ENCODE measurements at regions not wholly inside any gene's neighbourhood (a gene's known extent, or its start where the extent isn't known, plus 50 kb on each side); places are given as distances from the start of the nearest gene placed in this dataset.

- no peak for TF ChIP-seq CTCF (IDR thresholded peaks at IDR 0.05; ENCODE audit: unreplicated experiment)
- no peaks in the 10 kb centered on the region for H3K36me3 Mint-ChIP-seq
- H3K4me3 Mint-ChIP-seq: no peak overlapping the region
- DNase-seq (ENCODE audit: low spot score in 2 of 2, unreplicated experiment in 2 of 2): no peak
- H3K27ac Mint-ChIP-seq: no peak overlapping the region
- peaks cover 7% of the 10 kb centered on the region for H3K27me3 Mint-ChIP-seq (ENCODE audit: low read depth)
- H3K4me1 Mint-ChIP-seq: peaks cover 12% of the 10 kb centered on the region
- H3K9me3 Mint-ChIP-seq: no peaks in the 10 kb centered on the region
Observed at GRCh38 chr10:31095677-31096560, 64.3 kb upstream of the ZNF438 start.

- Mint-ChIP-seq H3K4me1 (peaks cover 13% of the 10 kb centered on the region), H3K4me3 (no peak overlapping the region), H3K9me3 (no peaks in the 10 kb centered on the region), H3K27ac (no peak overlapping the region), H3K27me3 (ENCODE audit: low read depth) (peaks cover 7% of the 10 kb centered on the region), H3K36me3 (no peaks in the 10 kb centered on the region)
- no peak for TF ChIP-seq CTCF (IDR thresholded peaks at IDR 0.05; ENCODE audit: unreplicated experiment)
- DNase-seq (ENCODE audit: low spot score in 2 of 2, unreplicated experiment in 2 of 2): no peak
Observed at GRCh38 chr10:31098046-31098445, 66.4 kb upstream of the ZNF438 start.

- Mint-ChIP-seq H3K4me3 (no peak overlapping the region), H3K9me3 (no peaks in the 10 kb centered on the region), H3K36me3 (no peaks in the 10 kb centered on the region), H3K27me3 (ENCODE audit: low read depth) (peaks cover 7% of the 10 kb centered on the region), H3K4me1 (peaks cover 16% of the 10 kb centered on the region), H3K27ac (no peak overlapping the region)
- DNase-seq (ENCODE audit: low spot score in 2 of 2, unreplicated experiment in 2 of 2): no peak
- TF ChIP-seq CTCF (IDR thresholded peaks at IDR 0.05; ENCODE audit: unreplicated experiment): no peak
Observed at GRCh38 chr10:31099094-31099493, 67.4 kb upstream of the ZNF438 start.

GRCh38 chr10:31099664-31100063, 68.0 kb upstream of the ZNF438 start:
- no peak overlapping the region for H3K4me3 Mint-ChIP-seq
- no peak for DNase-seq (ENCODE audit: low spot score in 2 of 2, unreplicated experiment in 2 of 2)
- no peaks in the 10 kb centered on the region for H3K9me3 Mint-ChIP-seq
- H3K4me1 Mint-ChIP-seq: peaks cover 16% of the 10 kb centered on the region
- peaks cover 7% of the 10 kb centered on the region for H3K27me3 Mint-ChIP-seq (ENCODE audit: low read depth)
- no peak for TF ChIP-seq CTCF (IDR thresholded peaks at IDR 0.05; ENCODE audit: unreplicated experiment)
- H3K27ac Mint-ChIP-seq: no peak overlapping the region
- H3K36me3 Mint-ChIP-seq: no peaks in the 10 kb centered on the region

GRCh38 chr10:31100115-31100601, 68.5 kb upstream of the ZNF438 start:
- H3K27ac Mint-ChIP-seq: no peak overlapping the region
- no peak for TF ChIP-seq CTCF (IDR thresholded peaks at IDR 0.05; ENCODE audit: unreplicated experiment)
- H3K4me3 Mint-ChIP-seq: no peak overlapping the region
- H3K36me3 Mint-ChIP-seq: no peaks in the 10 kb centered on the region
- H3K9me3 Mint-ChIP-seq: no peaks in the 10 kb centered on the region
- DNase-seq (ENCODE audit: low spot score in 2 of 2, unreplicated experiment in 2 of 2): no peak
- H3K27me3 Mint-ChIP-seq (ENCODE audit: low read depth): peaks cover 7% of the 10 kb centered on the region
- peaks cover 16% of the 10 kb centered on the region for H3K4me1 Mint-ChIP-seq

Measured in mesothelial cell of epicardium (in vitro differentiated cells).